ENCODE measurements at regions not wholly inside any gene's neighbourhood (a gene's known extent, or its start where the extent isn't known, plus 50 kb on each side); places are given as distances from the start of the nearest gene placed in this dataset.

DNA sequence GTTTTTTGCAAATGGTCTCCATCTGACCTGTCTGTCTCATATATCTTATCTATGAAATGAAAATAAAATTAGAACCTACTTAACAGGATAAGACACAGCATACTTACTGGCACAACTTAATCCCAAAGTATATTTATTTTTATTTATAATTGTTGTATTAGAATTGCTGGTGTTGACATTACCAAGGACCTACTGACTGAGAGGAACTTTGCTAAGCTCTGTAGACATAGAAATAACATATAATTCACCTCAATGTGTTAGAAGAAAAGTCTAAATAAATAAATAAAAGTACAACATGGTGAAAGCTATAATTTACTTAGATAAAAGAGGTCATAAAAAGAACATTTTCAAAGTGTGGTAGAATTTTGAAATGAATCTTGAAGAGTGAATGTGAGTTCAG, 1650.5 kb upstream of the NUDT12 start:
- no peaks in the 10 kb centered on the region for H3K79me2 ChIP-seq (ENCODE audit: insufficient read depth, low read length)
- POLR2A ChIA-PET: no interaction called here
- no peak overlapping the region for H3K9ac ChIP-seq (ENCODE audit: low read length)
- CTCF ChIA-PET: no interaction called here
- BruUV-seq (replicated peaks): no TSS peak
- H3K9me3 ChIP-seq (ENCODE audit: control insufficient read depth in 1 of 2, insufficient read depth in 1 of 2, low read depth in 1 of 2, low read length in 2 of 2): no peaks in the 10 kb centered on the region
- intact Hi-C loops (cut with micrococcal nuclease): no loop called here
- TF ChIP-seq SP1 (IDR thresholded peaks at IDR 0.05; ENCODE audit: low read depth) (no peak), ZNF274 (IDR thresholded peaks at IDR 0.05; ENCODE audit: low read depth, low read length) (no peak), SIN3A (IDR thresholded peaks at IDR 0.05; ENCODE audit: low read depth) (no peak), JUND (IDR thresholded peaks at IDR 0.05) (no peak), CBX3 (IDR thresholded peaks at IDR 0.05; ENCODE audit: low read depth) (no peak), ELF1 (IDR thresholded peaks at IDR 0.05; ENCODE audit: borderline replicate concordance, low read depth) (no peak), EZH2 (IDR thresholded peaks at IDR 0.05) (no peak), EZH2phosphoT487 (IDR thresholded peaks at IDR 0.05; ENCODE audit: borderline replicate concordance) (no peak), POLR2AphosphoS5 (IDR thresholded peaks at IDR 0.05; ENCODE audit: low read depth, low read length) (no peak), RAD21 (IDR thresholded peaks at IDR 0.05; ENCODE audit: low read depth) (no peak), CTCF (IDR thresholded peaks at IDR 0.05 in 2 of 3, conservative IDR thresholded peaks at IDR 0.05 in 1 of 3; ENCODE audit: borderline replicate concordance in 1 of 3, insufficient read depth in 1 of 3, low read depth in 2 of 3, low read length in 2 of 3) (no peak), TCF7L2 (IDR thresholded peaks at IDR 0.05; ENCODE audit: borderline replicate concordance, extremely low read depth, insufficient read depth, insufficient read length) (no peak), ZFX (IDR thresholded peaks at IDR 0.05) (no peak), FOSL1 (IDR thresholded peaks at IDR 0.05; ENCODE audit: low read depth) (no peak), POLR2A (IDR thresholded peaks at IDR 0.05; ENCODE audit: borderline replicate concordance, extremely low read depth, insufficient read depth, insufficient read length) (no peak), CEBPB (IDR thresholded peaks at IDR 0.05; ENCODE audit: low read depth) (no peak)
- TF ChIP-seq, protein P1, sequence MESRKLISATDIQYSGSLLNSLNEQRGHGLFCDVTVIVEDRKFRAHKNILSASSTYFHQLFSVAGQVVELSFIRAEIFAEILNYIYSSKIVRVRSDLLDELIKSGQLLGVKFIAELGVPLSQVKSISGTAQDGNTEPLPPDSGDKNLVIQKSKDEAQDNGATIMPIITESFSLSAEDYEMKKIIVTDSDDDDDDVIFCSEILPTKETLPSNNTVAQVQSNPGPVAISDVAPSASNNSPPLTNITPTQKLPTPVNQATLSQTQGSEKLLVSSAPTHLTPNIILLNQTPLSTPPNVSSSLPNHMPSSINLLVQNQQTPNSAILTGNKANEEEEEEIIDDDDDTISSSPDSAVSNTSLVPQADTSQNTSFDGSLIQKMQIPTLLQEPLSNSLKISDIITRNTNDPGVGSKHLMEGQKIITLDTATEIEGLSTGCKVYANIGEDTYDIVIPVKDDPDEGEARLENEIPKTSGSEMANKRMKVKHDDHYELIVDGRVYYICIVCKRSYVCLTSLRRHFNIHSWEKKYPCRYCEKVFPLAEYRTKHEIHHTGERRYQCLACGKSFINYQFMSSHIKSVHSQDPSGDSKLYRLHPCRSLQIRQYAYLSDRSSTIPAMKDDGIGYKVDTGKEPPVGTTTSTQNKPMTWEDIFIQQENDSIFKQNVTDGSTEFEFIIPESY (IDR thresholded peaks at IDR 0.05; ENCODE audit: extremely low read depth, insufficient replicate concordance, low read length): no peak
- TF ChIP-seq, protein P2, sequence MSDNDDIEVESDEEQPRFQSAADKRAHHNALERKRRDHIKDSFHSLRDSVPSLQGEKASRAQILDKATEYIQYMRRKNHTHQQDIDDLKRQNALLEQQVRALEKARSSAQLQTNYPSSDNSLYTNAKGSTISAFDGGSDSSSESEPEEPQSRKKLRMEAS (IDR thresholded peaks at IDR 0.05): no peak
- TF ChIP-seq, protein P3, sequence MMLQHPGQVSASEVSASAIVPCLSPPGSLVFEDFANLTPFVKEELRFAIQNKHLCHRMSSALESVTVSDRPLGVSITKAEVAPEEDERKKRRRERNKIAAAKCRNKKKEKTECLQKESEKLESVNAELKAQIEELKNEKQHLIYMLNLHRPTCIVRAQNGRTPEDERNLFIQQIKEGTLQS (IDR thresholded peaks at IDR 0.05): no peak
- TF ChIP-seq, protein P4, sequence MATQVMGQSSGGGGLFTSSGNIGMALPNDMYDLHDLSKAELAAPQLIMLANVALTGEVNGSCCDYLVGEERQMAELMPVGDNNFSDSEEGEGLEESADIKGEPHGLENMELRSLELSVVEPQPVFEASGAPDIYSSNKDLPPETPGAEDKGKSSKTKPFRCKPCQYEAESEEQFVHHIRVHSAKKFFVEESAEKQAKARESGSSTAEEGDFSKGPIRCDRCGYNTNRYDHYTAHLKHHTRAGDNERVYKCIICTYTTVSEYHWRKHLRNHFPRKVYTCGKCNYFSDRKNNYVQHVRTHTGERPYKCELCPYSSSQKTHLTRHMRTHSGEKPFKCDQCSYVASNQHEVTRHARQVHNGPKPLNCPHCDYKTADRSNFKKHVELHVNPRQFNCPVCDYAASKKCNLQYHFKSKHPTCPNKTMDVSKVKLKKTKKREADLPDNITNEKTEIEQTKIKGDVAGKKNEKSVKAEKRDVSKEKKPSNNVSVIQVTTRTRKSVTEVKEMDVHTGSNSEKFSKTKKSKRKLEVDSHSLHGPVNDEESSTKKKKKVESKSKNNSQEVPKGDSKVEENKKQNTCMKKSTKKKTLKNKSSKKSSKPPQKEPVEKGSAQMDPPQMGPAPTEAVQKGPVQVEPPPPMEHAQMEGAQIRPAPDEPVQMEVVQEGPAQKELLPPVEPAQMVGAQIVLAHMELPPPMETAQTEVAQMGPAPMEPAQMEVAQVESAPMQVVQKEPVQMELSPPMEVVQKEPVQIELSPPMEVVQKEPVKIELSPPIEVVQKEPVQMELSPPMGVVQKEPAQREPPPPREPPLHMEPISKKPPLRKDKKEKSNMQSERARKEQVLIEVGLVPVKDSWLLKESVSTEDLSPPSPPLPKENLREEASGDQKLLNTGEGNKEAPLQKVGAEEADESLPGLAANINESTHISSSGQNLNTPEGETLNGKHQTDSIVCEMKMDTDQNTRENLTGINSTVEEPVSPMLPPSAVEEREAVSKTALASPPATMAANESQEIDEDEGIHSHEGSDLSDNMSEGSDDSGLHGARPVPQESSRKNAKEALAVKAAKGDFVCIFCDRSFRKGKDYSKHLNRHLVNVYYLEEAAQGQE (IDR thresholded peaks at IDR 0.05; ENCODE audit: low read depth): no peak
- H4K20me1 ChIP-seq (ENCODE audit: insufficient read depth): no peaks in the 10 kb centered on the region
- H2AFZ ChIP-seq (ENCODE audit: low read depth, low read length, poor library complexity, severe bottlenecking): no peak overlapping the region
- H3K4me1 ChIP-seq (ENCODE audit: control insufficient read depth in 1 of 2, insufficient read depth in 2 of 2, low read length in 2 of 2): no peaks in the 10 kb centered on the region
- ATAC-seq (no peak), DNase-seq (ENCODE audit: low read depth, low spot score) (no peak)
- no peaks in the 10 kb centered on the region for H3K9me2 ChIP-seq (ENCODE audit: insufficient read depth)
- H3K27ac ChIP-seq (ENCODE audit: low read depth, low read length): no peak overlapping the region
- RAD21 ChIA-PET (ENCODE audit: low non-redundant PET in 1 of 2, low total read pairs in 2 of 2, uncharacterized antibody in 2 of 2, unreplicated experiment in 2 of 2): no interaction called here
- no peaks in the 10 kb centered on the region for H3K27me3 ChIP-seq (ENCODE audit: insufficient read depth, low read length)
- no peak overlapping the region for H3K4me2 ChIP-seq (ENCODE audit: low read length)
- H3K36me3 ChIP-seq (ENCODE audit: control insufficient read depth in 1 of 2, insufficient read depth in 2 of 2, low read length in 2 of 2): no peaks in the 10 kb centered on the region
- H3K4me3 ChIP-seq (replicated peaks in 1 of 2; ENCODE audit: low read depth in 1 of 2, low read length in 2 of 2): no peak overlapping the region

All from HCT116 (cell line).